ENCODE measurements at regions not wholly inside any gene's neighbourhood (a gene's known extent, or its start where the extent isn't known, plus 50 kb on each side); places are given as distances from the start of the nearest gene placed in this dataset.
A peak's percentile ranks its signal among the peaks of the same experiment; 100 is the strongest.

DNA sequence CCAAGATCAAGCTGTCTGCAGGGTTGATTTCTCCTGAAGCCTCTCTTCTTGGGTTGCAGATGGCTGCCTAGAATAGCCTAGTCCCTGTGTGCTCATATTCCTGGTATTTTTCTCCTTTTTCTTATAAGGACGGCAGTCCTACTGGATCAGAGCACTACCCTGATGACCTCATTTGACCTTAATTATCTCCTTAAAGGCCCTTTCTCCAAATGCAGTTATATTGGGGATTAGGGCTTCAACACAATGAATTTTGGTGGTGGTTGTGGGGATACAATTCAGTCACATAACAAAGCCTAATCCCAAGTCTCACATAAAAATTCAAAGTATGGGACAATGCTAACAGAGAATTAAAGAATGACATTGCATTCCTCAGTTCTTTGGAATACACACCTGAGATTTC, 238.8 kb upstream of the SALL1 start:
- 0 out of 2 replicates have a peak, but pooled peaks cover 3% of the 10 kb centered on the region for H3K9me2 ChIP-seq (ENCODE audit: insufficient read depth)
- 0 out of 2 replicates have a peak, but pooled peaks cover 11% of the 10 kb centered on the region for H3F3A ChIP-seq (replicated peaks; ENCODE audit: low read depth)
- Mint-ChIP-seq H3K36me3 (ENCODE audit: low read depth) (peaks cover 15% of the 10 kb centered on the region), H3K27ac (peak overlapping the region; percentile 74; the same call in 1 of the 2 replicates), H3K4me1 (peaks cover 44% of the 10 kb centered on the region), H3K27me3 (ENCODE audit: insufficient read depth, low read depth, poor library complexity) (peaks cover 10% of the 10 kb centered on the region), H3K9me3 (peaks cover 13% of the 10 kb centered on the region), H3K4me3 (no peak overlapping the region)
- H3K36me3 ChIP-seq (ENCODE audit: insufficient read depth): no peaks in the 10 kb centered on the region; the same call in 1 of the 2 replicates
- H3K79me2 ChIP-seq (replicated peaks; ENCODE audit: insufficient read depth): no peaks in the 10 kb centered on the region
- no peaks in the 10 kb centered on the region for H3K27me3 ChIP-seq (ENCODE audit: insufficient read depth)
- no peaks in the 10 kb centered on the region for H4K20me1 ChIP-seq (replicated peaks; ENCODE audit: insufficient read depth)
- peak; percentile 12 for DNase-seq (ENCODE audit: low spot score)
- peak overlapping the region; percentile 67 for H3K27ac ChIP-seq (ENCODE audit: low read depth)
- no peak for ATAC-seq
- TF ChIP-seq CREB1 (CRISPR knock-in tag; IDR thresholded peaks at IDR 0.05; ENCODE audit: low read depth): no peak
- TF ChIP-seq, protein P1, sequence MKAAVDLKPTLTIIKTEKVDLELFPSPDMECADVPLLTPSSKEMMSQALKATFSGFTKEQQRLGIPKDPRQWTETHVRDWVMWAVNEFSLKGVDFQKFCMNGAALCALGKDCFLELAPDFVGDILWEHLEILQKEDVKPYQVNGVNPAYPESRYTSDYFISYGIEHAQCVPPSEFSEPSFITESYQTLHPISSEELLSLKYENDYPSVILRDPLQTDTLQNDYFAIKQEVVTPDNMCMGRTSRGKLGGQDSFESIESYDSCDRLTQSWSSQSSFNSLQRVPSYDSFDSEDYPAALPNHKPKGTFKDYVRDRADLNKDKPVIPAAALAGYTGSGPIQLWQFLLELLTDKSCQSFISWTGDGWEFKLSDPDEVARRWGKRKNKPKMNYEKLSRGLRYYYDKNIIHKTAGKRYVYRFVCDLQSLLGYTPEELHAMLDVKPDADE (IDR thresholded peaks at IDR 0.05): no peak
- peaks cover 39% of the 10 kb centered on the region for H3K4me1 ChIP-seq (ENCODE audit: insufficient read depth)
- H3K4me2 ChIP-seq: peak overlapping the region; percentile 28; the same call in 1 of the 2 replicates
- no peak overlapping the region for H2AFZ ChIP-seq
- no peak overlapping the region for H3K4me3 ChIP-seq

DNA sequence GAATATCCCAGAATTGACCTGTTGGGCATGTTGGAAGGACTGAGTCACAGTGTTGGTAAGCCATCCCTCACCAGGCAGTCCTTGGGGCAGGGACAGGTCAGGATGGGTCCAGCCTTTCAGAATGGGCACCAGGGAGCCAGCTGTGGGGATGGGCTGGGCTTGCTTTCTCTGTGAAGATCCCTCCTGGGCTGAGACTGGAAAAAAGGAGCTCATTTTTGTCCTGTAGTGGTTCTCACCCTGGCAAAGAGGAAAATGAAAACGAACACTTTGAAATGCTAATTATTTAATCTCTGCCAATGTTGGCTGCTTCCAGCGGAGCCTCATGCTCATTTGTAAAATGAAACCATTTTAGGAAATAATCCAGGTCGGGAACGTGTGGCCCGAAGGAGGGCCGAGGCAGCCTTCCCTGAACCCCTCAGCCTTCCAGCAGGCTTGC, 237.5 kb upstream of the SALL1 start:
- no peaks in the 10 kb centered on the region; the same call in 1 of the 2 replicates for H3K36me3 ChIP-seq (ENCODE audit: insufficient read depth)
- H4K20me1 ChIP-seq (replicated peaks; ENCODE audit: insufficient read depth): no peaks in the 10 kb centered on the region
- no peak overlapping the region for H2AFZ ChIP-seq
- 0 out of 2 replicates have a peak, but pooled peaks cover 8% of the 10 kb centered on the region for H3F3A ChIP-seq (replicated peaks; ENCODE audit: low read depth)
- no peaks in the 10 kb centered on the region for H3K27me3 ChIP-seq (ENCODE audit: insufficient read depth)
- no peaks in the 10 kb centered on the region for H3K9me2 ChIP-seq (ENCODE audit: insufficient read depth)
- H3K4me3 Mint-ChIP-seq: no peak overlapping the region
- H3K9me3 Mint-ChIP-seq: peaks cover 13% of the 10 kb centered on the region
- peaks cover 50% of the 10 kb centered on the region for H3K4me1 Mint-ChIP-seq
- H3K27ac ChIP-seq (ENCODE audit: low read depth): no peak overlapping the region
- ATAC-seq (no peak), DNase-seq (ENCODE audit: low spot score) (no peak)
- no peak overlapping the region for H3K4me2 ChIP-seq
- peaks cover 15% of the 10 kb centered on the region for H3K36me3 Mint-ChIP-seq (ENCODE audit: low read depth)
- H3K79me2 ChIP-seq (replicated peaks; ENCODE audit: insufficient read depth): no peaks in the 10 kb centered on the region
- H3K4me1 ChIP-seq (ENCODE audit: insufficient read depth): peaks cover 49% of the 10 kb centered on the region
- H3K27ac Mint-ChIP-seq: no peak overlapping the region
- H3K27me3 Mint-ChIP-seq (ENCODE audit: insufficient read depth, low read depth, poor library complexity): peaks cover 11% of the 10 kb centered on the region
- H3K4me3 ChIP-seq: no peak overlapping the region
- no peak for TF ChIP-seq JUNB (IDR thresholded peaks at IDR 0.05; ENCODE audit: unreplicated experiment)
- no peak for TF ChIP-seq NANOG (IDR thresholded peaks at IDR 0.05; ENCODE audit: borderline replicate concordance)
- TF ChIP-seq ZNF114 (CRISPR knock-in tag; IDR thresholded peaks at IDR 0.05): no peak
- TF ChIP-seq, protein P2, sequence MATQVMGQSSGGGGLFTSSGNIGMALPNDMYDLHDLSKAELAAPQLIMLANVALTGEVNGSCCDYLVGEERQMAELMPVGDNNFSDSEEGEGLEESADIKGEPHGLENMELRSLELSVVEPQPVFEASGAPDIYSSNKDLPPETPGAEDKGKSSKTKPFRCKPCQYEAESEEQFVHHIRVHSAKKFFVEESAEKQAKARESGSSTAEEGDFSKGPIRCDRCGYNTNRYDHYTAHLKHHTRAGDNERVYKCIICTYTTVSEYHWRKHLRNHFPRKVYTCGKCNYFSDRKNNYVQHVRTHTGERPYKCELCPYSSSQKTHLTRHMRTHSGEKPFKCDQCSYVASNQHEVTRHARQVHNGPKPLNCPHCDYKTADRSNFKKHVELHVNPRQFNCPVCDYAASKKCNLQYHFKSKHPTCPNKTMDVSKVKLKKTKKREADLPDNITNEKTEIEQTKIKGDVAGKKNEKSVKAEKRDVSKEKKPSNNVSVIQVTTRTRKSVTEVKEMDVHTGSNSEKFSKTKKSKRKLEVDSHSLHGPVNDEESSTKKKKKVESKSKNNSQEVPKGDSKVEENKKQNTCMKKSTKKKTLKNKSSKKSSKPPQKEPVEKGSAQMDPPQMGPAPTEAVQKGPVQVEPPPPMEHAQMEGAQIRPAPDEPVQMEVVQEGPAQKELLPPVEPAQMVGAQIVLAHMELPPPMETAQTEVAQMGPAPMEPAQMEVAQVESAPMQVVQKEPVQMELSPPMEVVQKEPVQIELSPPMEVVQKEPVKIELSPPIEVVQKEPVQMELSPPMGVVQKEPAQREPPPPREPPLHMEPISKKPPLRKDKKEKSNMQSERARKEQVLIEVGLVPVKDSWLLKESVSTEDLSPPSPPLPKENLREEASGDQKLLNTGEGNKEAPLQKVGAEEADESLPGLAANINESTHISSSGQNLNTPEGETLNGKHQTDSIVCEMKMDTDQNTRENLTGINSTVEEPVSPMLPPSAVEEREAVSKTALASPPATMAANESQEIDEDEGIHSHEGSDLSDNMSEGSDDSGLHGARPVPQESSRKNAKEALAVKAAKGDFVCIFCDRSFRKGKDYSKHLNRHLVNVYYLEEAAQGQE (IDR thresholded peaks at IDR 0.05; ENCODE audit: unreplicated experiment): no peak
- no peak for TF ChIP-seq ZNF331 (CRISPR knock-in tag; IDR thresholded peaks at IDR 0.05; ENCODE audit: low read depth)
- no peak for TF ChIP-seq STAT1 (IDR thresholded peaks at IDR 0.05; ENCODE audit: unreplicated experiment)
- TF ChIP-seq EZH2 (IDR thresholded peaks at IDR 0.05; ENCODE audit: low read depth, unreplicated experiment): no peak
- no peak for TF ChIP-seq CREB1 (CRISPR knock-in tag; IDR thresholded peaks at IDR 0.05; ENCODE audit: low read depth)
- TF ChIP-seq, protein P1 (IDR thresholded peaks at IDR 0.05): no peak
- no peak for TF ChIP-seq POLR2AphosphoS5 (IDR thresholded peaks at IDR 0.05; ENCODE audit: low read depth)
- TF ChIP-seq, protein P3, sequence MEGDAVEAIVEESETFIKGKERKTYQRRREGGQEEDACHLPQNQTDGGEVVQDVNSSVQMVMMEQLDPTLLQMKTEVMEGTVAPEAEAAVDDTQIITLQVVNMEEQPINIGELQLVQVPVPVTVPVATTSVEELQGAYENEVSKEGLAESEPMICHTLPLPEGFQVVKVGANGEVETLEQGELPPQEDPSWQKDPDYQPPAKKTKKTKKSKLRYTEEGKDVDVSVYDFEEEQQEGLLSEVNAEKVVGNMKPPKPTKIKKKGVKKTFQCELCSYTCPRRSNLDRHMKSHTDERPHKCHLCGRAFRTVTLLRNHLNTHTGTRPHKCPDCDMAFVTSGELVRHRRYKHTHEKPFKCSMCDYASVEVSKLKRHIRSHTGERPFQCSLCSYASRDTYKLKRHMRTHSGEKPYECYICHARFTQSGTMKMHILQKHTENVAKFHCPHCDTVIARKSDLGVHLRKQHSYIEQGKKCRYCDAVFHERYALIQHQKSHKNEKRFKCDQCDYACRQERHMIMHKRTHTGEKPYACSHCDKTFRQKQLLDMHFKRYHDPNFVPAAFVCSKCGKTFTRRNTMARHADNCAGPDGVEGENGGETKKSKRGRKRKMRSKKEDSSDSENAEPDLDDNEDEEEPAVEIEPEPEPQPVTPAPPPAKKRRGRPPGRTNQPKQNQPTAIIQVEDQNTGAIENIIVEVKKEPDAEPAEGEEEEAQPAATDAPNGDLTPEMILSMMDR (conservative IDR thresholded peaks at IDR 0.05; ENCODE audit: low read depth in 2 of 2): no peak
- no peak for TF ChIP-seq EZH2phosphoT487 (IDR thresholded peaks at IDR 0.05; ENCODE audit: unreplicated experiment)
